Brain pericyte (primary cell): ENCODE measurements at regions not wholly inside any gene's neighbourhood (a gene's known extent, or its start where the extent isn't known, plus 50 kb on each side); places are given as distances from the start of the nearest gene placed in this dataset.
"Not testable (repeated sequence)": the region's sequence is repeated elsewhere in the genome, so short reads cannot be mapped to it uniquely, and the experiment has no call there.

Experiments used
- DNase-seq: peaks from one replicate; pipeline ENCODE4 v3.0.0-alpha.2; 2012; ENCODE audit warnings: low read depth, low spot score

DNA sequence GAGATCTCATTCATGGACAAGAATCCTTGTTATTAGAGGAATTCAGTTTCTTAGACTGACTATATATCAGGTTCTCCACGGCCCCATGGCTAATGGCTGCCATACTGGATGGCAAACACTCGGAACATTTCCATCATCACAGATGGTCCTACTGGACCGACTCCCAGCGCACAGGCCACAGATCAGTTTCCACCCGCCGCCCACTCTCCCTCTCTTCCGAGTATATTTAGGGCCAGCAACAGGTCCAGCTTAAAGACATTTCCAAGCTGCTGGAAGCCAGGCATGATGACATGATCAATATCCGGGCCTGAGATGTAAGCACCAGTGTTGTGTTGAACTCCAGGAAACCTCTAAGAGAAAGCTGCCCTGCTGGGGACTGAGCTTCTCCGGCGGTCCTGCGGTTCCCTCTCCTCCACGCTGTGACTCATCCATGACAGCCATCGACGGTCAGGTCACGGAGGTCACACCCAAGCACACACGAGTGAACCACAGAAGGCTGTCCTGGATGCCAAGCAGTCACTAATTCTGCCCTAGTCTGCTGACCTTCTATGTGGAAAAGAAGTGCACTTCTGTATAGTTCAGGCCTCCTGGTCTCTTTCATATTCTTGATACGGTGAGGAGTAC, 64.4 kb upstream of the LPCAT1 start:
- not testable (repeated sequence) for DNase-seq

DNA sequence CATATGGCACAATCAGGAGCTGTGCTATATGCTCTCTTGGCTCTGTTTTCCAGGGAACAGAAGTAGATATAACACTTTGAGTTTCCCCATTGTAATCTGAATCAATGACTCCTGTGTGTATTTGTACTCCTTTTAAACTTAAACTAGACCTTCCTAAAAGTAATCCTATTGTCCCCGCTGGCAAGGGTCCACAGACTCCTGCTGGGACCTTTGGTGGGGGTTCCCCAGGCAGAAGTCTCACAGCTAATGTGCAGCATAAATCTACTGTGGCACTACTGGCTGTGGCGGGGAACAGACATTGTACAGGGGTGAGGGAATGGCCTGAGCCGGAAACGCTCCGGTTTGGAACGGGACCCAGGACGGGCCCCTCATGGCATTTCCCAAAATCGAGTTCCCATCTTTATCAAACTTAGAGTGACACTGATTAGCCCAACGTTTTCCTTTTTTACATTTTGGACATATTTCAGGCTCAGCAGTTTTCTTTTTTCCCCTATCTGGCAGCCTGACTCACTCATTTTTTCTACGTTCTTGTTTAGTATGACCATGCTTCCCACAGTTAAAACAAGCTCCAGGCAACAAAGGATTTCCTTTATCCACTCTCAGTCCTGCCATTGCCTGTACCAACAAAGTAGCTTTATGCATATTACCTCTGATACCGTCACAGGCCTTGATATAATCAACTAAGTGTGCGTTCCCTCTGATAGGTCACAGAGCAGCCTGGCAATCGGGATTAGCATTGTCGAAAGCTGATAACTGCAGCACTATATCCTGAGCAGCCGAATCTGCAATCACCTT, 59.5 kb upstream of the LPCAT1 start:
- not testable (repeated sequence) for DNase-seq

DNA sequence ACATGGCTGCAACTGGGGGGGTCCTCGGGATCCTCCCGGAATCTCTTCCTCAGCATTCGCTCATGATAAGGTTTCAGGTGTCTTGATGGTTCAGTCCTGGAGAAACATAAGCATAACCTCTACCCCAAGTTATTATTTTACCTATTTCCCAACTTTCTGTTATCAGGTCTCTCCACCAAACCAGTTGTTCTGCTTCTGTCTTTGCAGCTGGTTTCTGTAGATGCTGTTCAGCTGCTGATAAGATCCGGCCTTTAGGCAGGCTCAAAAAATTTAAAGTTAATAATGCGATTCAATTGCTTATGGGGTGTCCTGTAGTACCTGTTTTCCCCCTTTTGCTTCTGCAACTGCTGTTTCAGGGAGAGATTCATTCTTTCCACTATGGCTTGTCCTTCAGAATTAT, 55.6 kb upstream of the LPCAT1 start:
- not testable (repeated sequence) for DNase-seq

DNA sequence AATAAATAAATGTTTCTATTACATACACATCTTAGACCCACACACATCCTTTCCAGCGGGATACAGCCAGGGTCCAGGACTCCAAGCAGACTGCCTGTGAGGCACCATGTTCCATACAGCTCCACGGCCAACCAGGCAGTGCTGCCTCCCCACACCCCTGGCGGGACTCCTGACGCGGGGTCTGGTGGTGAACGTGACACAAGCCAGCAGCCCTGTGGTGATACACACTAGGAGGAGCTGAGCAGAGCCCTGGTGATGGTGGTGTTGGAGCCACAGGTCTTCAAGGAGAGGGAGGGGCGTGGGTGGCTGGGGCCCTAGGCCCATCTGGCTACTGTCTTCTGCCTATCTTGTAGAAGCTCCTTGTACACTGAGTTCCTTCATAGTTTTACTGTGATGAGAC, 53.1 kb upstream of the LPCAT1 start:
- DNase-seq, result not testable (repeated sequence)

DNA sequence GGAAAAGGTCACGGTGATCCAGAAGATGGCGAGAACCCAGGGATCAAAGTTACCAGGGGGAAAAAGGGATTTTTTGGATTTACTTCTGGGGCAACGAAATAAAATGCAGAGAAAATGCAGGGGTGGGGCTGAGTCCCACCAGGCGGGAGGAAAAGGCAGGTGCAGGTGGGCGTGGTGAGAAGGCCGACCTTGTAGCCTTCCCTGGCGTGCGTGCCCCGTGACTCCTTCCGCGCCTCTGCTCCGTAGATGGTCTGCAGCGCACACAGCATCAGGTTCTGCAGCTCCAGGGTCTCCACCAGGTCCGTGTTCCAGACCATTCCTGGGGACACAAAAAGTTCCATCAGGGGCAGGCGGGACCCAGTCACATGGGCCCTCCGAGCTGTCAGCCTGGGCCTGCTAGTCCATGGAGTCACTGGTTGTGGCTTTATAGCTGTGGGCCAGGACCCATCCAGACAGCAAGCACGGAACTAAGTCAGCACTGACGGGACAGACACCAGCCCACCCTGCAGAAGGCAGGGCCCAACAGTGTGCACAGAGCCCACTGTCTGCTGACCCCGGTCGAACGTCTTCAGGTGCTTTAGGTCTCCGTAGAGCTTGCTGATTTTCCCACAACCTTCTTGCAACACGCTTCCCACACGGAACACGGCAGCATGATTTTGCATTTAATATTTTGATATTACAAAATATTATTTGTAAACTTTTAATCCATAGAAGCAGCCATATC, 52.4 kb upstream of the LPCAT1 start:
- DNase-seq, result not testable (repeated sequence)

DNA sequence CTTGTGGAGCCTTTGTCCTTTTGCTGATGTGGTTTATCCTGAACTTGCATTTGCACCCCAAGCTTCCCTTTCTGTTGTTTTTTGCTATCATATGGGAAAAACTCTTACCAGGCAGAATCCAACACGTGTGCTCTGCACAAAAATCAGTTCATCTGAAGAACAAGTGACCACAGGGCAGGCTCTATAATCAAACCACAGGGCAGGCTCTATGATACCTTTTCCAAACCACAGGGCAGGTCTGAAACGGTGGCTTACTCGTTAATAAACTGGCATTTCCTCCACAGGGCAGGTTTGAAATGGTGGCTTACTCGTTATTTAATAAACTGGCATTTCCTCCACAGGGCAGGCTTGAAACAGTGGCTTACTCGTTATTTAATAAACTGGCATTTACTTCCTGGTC, 51.7 kb upstream of the LPCAT1 start:
- not testable (repeated sequence) for DNase-seq

DNA sequence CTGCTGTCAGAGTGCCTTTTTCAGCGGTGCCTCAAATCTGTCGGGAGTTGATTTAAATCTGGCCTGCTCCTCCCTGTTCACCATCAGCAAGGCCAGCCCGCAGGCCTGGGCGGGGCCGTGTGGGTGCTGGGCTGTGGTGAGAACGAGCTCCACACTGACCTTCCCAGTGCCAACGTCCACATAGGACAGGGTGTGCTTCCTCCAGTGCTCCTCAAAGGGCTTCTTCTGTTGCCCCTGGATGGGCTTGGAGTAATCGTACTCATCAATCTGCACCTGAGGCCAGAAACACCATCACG, 50.2 kb upstream of the LPCAT1 start:
- not testable (repeated sequence) for DNase-seq

DNA sequence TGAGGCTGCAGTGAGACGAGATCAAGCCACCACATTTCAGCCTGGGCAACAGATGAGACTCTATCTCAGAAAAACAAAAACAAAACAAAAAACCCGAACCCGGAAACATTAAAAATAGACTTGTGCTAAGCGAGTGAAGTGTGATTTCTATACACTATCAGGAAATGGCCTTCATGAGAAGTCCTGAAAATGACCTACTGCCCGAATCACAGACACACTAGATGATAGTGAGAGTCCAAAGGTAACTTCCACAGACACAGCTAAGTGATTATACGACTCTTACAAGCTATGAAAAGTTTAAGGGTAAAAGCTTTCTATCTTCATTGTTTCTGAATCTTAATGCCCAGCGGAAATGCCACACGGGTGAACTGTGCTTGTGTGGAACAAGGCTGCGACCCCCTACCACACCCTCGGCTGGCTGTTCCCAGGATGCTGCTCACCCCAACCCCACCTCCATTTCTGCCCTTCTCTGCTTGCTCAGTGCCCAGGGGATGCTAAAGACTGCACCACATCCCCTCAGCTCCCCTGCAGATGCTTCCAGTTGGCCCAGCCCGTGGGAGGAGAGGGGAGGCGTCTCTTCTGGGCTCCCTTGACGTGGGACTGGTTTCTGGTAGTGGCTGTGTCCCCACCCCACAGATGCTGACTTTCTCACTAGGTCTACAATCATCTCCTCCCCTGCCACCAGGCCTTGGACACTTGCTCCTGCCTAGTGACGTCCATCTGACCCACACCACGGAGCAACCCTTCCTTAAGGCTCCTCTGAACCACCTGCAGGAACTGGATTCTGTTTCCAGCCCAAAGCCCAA, 49.7 kb upstream of the LPCAT1 start:
- not testable (repeated sequence) for DNase-seq
